Thyroid gland (tissue), 4 donors: ENCODE measurements at regions not wholly inside any gene's neighbourhood (a gene's known extent, or its start where the extent isn't known, plus 50 kb on each side); places are given as distances from the start of the nearest gene placed in this dataset.

Experiments used
- DNase-seq, 2 donors: peaks; one replicate each; pipeline ENCODE4 v3.0.0-alpha.2; 2019
- H3K27ac ChIP-seq, 3 donors: fragments of 200-600 bp; sonication (generic); 1 replicate in 2 of 3; 2 replicates in 1 of 3; pipeline ENCODE4 v1.5.1; 2016 to 2019; ENCODE audit warnings: mild to moderate bottlenecking in 1 of 3, moderate library complexity in 1 of 3
- H3K27me3 ChIP-seq: fragments of 200-600 bp; sonication (generic); one replicate; pipeline ENCODE4 v1.5.1; 2019
- H3K36me3 ChIP-seq, 2 donors: fragments of 200-600 bp; sonication (generic); one replicate each; pipeline ENCODE4 v1.5.1; 2016 to 2019
- H3K4me1 ChIP-seq, 2 donors: fragments of 200-600 bp; sonication (generic); one replicate each; pipeline ENCODE4 v1.5.1; 2017 to 2019
- H3K4me3 ChIP-seq, 3 donors: fragments of 200-600 bp; sonication (generic); replicated peaks in 1 of 3; 1 replicate in 2 of 3; 2 replicates in 1 of 3; pipeline ENCODE4 v1.5.1; 2016; ENCODE audit warnings: mild to moderate bottlenecking in 1 of 3
- H3K9me3 ChIP-seq: fragments of 200-600 bp; sonication (generic); one replicate; pipeline ENCODE4 v1.5.1; 2017
- CTCF ChIP-seq, 6 experiments: fragments of 200-600 bp in 3 of 6; fragments of 450-650 bp in 3 of 6; sonication (generic) in 3 of 6; IDR thresholded peaks; one replicate each; pipeline ENCODE4 v1.5.1; 2016 to 2019; ENCODE audit warnings: antibody characterized with exemption in 6 of 6, mild to moderate bottlenecking in 2 of 6, inconsistent platforms in 1 of 6, moderate library complexity in 1 of 6
- POLR2A ChIP-seq, 2 donors: fragments of 450-650 bp; IDR thresholded peaks; one replicate each; pipeline ENCODE4 v1.6.1; 2017; ENCODE audit warnings: antibody characterized with exemption in 2 of 2, mild to moderate bottlenecking in 2 of 2, moderate library complexity in 1 of 2
- WGBS, 2 donors: methylation state at CpG; one replicate each; pipeline ENCODE4 v1.1.5; 2017; 5-methylcytosine and 5-hydroxymethylcytosine counted together
- intact Hi-C: fragments of 100-400 bp; cut with DNase I; formaldehyde crosslinking; loops from one replicate; pipeline ENCODE4 v1.15.1; 2023

GRCh38 chr2:158021226-158021625, 80.5 kb upstream of the UPP2 start:
- WGBS, 2 donors = 90 to 96% methylated on average over 3 of the region's 3 CpGs
- H3K27ac ChIP-seq = no peak overlapping the region
- H3K27me3 ChIP-seq = no peaks in the 10 kb centered on the region
- no peaks in the 10 kb centered on the region for H3K4me1 ChIP-seq
- intact Hi-C loops = no loop called here
- TF ChIP-seq POLR2A (IDR thresholded peaks at IDR 0.05) = no peak
- no peak for DNase-seq
- no peaks in the 10 kb centered on the region for H3K9me3 ChIP-seq
- H3K36me3 ChIP-seq = no peaks in the 10 kb centered on the region
- H3K4me3 ChIP-seq = no peak overlapping the region

- Histone ChIP-seq H3K4me3 (no peak overlapping the region), H3K27ac (no peak overlapping the region), H3K27me3 (no peaks in the 10 kb centered on the region), H3K36me3 (no peaks in the 10 kb centered on the region), H3K9me3 (no peaks in the 10 kb centered on the region), H3K4me1 (no peaks in the 10 kb centered on the region)
- DNase-seq = no peak
- 81 to 86% methylated on average over 4 of the region's 4 CpGs for WGBS, 2 donors
- TF ChIP-seq CTCF (IDR thresholded peaks at IDR 0.05) = no peak
- no peak for TF ChIP-seq POLR2A (IDR thresholded peaks at IDR 0.05)
- intact Hi-C loops = no loop called here
Measured at GRCh38 chr2:158015428-158016076, 86.1 kb upstream of the UPP2 start.

- Histone ChIP-seq H3K4me3 (no peak overlapping the region), H3K36me3 (no peaks in the 10 kb centered on the region), H3K4me1 (no peaks in the 10 kb centered on the region), H3K27me3 (no peaks in the 10 kb centered on the region), H3K9me3 (no peaks in the 10 kb centered on the region), H3K27ac (no peak overlapping the region)
- intact Hi-C loops = loop anchor here (5.0 kb wide), 1 partner anchor 512 kb away; no protein-coding TSS in a partner anchor
- no peak for TF ChIP-seq POLR2A (IDR thresholded peaks at IDR 0.05)
- no peak for TF ChIP-seq CTCF (IDR thresholded peaks at IDR 0.05)
- DNase-seq = no peak
- 67 to 82% methylated on average over 1 of the region's 1 CpG for WGBS, 2 donors
Measured at GRCh38 chr2:158013891-158014290, 87.8 kb upstream of the UPP2 start.

DNA sequence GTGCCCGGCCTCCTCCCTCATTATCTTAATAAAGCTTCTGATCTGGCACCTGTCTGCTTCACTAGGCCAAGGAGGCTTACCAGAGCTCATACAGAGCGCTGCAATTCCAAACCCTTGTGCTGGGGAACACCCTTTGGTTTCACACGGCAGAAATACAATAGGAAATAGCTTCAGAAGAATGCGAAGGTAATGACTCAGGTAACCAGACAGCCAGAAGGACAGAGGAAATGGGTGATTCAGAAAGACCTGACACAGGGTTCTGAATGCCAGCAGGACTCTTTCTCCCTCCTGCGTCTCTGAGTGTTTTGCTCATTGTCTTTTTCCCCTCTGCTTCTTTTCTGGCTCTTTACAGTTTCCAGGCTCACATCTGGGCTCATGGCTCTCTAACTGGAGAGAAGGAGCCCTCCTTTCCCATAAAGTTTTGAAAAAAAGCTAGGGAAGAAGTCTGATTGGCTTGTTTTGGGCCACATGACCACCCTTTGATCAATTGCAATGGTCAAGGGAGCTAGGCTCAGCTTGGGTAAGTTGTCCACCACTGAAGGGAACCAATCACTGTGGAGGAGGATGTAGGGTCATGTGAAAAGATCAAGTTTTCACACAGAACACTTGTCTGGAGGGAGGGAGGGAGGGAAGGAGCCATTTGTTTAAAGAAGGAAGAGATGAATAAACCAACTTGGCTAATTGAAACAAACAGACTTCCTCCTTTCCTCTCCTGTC, 90.5 kb upstream of the UPP2 start:
- WGBS, 2 donors = 89 to 90% methylated on average over 5 of the region's 5 CpGs
- DNase-seq = no peak
- no peak overlapping the region for H3K4me3 ChIP-seq
- intact Hi-C loops = loop anchor here (5.0 kb wide), 1 partner anchor 509 kb away; no protein-coding TSS in a partner anchor
- H3K27me3 ChIP-seq = no peaks in the 10 kb centered on the region
- no peak for TF ChIP-seq POLR2A (IDR thresholded peaks at IDR 0.05)
- no peak for TF ChIP-seq CTCF (IDR thresholded peaks at IDR 0.05)
- no peaks in the 10 kb centered on the region for H3K9me3 ChIP-seq
- H3K36me3 ChIP-seq = no peaks in the 10 kb centered on the region
- H3K4me1 ChIP-seq = peaks cover 3 to 4% of the 10 kb centered on the region in 2 donors
- no peak overlapping the region for H3K27ac ChIP-seq

- Histone ChIP-seq H3K27ac (no peak overlapping the region), H3K9me3 (no peaks in the 10 kb centered on the region), H3K36me3 (no peaks in the 10 kb centered on the region), H3K27me3 (no peaks in the 10 kb centered on the region), H3K4me1 (peaks cover 3 to 4% of the 10 kb centered on the region in 2 donors), H3K4me3 (no peak overlapping the region)
- whole genome bisulfite sequencing, 2 donors = 64 to 86% methylated on average over 4 of the region's 4 CpGs
- intact Hi-C loops = loop anchor here (2.0 kb wide), 1 partner anchor 231 kb away; no protein-coding TSS in a partner anchor
- no peak for DNase-seq
- TF ChIP-seq CTCF (IDR thresholded peaks at IDR 0.05) (no peak), POLR2A (IDR thresholded peaks at IDR 0.05) (no peak)
Measured at GRCh38 chr2:158009399-158009798, 92.3 kb upstream of the UPP2 start.
